HG03066 (cell line): ENCODE measurements at regions not wholly inside any gene's neighbourhood (a gene's known extent, or its start where the extent isn't known, plus 50 kb on each side); places are given as distances from the start of the nearest gene placed in this dataset.

Experiments
- ATAC-seq: cut with Tn5 transposase; IDR thresholded peaks from one replicate; pipeline ENCODE4 v1.9.1; 2021; ENCODE audit warnings: low read depth; ENCODE audit not compliant: unreplicated experiment

DNA sequence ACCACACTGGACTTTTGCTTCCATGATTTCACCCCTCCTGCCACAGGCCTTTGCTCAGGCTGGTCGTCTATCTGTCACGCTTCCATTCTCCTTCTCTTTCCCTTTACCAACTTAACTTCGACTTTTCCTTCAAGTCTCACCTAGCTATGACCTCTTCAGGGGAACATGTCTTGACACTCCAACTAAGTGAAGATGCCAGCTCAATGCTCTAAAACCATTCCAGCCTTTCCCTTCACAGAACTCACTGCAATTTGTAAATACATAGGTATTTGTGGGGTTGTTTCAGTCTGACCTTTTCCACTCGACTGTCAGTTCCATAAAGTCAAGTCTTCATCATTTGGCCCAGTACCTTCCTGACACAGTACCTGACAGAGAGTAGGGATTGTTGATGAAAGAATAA is 358.6 kb upstream of the CAMK1G start:
- ATAC-seq: no peak

DNA sequence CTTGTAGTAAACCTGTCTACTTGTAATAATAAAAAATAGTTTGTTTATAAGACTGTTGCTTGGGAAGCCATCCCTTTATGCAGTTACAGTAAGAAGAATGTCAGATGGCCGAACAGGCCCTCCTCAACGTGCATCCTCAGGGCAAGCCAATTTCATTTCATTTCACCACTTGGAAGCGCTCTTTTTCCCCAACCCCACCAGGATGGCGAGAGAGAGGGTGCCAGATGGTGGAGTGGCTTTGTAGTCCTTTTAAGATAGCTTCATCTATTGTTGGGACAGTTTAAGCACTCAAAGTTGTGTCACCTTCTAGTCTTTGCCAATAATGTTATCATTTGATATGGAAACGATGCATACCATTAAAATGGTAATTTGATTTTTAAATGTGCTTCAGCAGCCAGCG is 356.3 kb upstream of the CAMK1G start:
- no peak for ATAC-seq

DNA sequence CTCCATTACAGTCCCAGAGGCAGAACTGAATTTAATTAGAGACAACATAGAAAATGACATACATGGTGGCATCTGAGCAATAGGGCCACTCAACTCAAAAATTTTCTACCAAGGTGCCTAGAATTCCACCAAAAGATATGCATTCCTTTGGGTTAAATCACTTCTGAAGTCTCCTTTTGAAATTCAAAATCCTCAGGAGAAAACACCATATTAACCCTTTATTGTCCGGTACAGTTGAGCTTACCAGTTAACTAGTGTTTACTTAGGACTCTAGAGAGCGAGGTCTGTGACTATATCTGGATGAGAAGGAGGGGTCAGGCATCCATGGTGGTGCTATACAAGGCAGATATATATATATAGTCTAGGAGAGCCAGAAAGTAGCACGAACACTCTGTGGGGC is 355.6 kb upstream of the CAMK1G start:
- ATAC-seq: no peak

DNA sequence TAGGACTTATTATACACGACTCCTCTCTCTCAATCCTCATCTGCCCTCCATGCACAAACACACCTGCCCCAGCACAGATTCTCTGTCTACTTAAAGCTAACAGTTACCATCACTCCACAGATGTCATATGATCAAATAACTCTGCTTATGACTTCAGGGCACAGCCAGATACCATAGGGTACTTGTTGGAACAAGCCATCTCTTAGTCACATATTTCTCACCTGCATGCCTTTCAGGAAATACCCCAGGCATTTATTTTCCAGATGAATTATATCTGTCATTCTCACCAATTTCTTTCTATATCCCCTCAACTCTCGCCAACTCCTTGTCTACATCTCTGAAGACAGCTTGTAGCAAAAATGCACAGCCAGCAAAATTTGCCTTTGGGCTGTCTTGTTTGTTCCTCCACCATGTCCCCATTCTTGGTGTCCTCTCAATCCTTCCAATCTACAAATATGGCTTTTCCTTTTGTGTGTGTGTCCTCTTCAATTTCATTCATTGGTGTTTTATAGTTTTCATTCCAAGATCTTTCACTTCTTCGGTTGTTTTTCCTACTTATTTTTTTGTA is 353.9 kb upstream of the CAMK1G start:
- no peak for ATAC-seq

DNA sequence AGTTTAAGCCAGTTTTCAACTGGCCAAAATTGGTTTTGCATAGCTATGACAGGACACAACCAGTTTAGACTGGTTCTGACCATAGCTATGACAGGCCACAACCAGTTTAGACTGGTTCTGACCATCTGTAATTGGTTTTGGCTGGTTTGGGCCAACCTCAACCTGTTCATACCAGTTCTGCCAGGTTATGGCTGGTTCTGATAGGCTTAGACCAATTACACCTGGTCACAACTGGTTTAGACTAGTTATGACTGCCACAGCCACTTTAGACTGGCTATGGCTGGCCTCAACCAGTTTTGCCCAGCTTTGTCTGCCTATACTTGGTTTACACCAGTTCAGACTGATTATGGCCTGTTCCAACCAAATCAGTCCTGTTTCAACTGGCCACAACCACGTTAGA is 353.2 kb upstream of the CAMK1G start:
- ATAC-seq: no peak

DNA sequence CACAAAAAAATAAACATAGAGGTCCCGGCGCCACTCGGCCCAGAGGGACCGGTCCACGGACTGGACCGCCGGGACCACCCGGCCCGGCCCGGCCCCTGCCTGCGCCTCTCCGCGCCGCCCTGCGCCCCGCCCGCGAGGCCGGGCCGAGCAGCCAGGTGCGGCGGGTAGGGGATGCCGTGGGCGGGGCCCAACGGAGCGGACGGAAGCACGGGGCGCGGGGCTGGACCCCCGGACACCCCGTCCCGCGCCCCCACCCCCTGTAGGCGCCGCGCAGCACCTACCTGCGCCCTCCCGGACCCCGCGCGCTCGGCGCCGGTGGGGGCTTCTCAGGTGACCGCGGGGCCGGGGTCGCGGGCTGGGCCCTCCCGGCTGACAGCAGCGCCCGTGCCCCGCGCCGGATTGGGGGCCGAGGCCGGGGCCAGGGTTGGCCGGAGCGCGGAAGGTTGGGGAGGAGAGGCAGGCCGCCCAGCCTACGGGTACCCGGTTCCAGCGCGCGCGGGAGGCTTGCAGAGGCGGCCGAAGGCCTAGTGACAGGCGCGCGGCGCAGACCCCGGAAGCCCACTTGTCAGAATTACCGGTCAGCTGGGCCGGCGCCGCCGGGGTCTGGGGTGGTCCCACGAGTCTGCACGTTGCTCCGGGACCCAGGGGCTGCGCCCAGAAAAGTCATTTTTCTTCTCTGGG is 351.9 kb upstream of the CAMK1G start:
- no peak for ATAC-seq

DNA sequence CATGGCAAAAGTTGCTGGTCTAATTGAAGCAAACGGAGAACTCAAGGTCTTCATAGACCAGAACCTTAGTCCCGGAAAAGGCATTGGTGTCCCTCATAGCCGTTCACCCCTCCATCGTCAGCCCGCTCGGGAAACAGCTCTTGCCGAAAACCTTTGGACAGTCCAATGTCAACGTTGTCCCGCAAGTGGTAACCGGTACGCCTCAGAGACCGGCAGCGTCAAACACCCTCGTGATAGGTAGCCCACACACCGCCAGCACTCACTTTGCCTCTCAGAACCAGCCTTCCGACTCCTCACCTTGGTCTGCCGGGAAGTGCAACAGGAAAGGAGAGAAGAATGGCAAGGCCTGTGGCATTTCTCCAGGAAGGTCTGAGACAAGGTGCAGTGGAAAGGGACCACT is 351.3 kb upstream of the CAMK1G start:
- no peak for ATAC-seq

DNA sequence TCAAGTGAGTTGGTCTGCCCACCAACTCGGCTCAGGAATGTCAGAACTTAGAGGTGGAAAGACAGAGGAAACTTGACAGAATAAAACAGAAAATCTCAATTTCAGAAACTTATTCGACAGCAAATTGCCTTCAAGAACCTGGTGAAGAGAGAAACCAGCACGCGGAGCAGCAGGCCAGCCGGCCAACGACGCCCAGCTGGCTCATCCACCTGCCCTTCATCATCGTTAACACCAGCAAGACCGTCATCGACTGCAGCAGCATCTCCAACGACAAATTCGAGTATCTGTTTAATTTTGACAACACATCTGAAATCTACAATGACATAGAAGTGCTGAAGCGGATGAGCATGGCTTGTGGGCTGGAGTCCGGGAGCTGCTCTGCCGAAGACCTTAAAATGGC is 350.8 kb upstream of the CAMK1G start:
- ATAC-seq: no peak

DNA sequence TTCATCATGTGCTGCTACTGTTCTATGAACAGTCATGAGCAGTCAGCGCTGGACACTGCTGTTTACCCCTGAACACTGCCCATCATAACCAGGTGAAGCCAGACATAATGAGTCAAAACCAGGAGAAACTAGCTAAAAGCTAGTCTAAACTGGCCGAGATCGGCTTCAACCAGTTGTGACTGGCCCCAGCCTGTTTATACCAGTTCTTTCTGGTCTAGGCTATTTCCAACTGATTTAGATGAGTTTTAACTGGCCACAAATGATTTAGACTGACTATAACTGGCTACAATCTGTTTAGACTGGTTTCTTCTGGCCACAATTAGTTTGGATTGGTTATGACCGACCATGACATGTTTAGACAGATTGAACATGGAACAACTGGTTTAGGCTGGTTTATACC is 348.3 kb upstream of the CAMK1G start:
- no peak for ATAC-seq

DNA sequence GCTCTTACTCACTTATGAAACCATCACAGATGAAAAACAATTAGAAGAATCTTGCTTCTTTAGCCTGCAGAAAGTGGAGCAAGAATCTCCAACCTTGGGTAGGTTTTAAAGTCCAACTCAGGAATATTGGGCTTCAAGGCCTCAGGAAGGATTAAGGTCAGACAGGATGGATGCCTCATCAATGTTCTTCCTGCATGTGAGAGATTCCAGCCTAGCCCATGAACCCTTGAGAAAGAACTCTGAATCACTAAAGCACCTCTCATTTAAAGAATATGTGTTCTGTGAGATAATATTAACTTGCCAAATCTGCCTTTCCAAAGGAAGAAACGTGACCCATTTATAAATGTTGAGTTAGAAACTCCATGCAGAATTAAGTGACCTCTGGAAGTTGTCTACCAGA is 345.2 kb upstream of the CAMK1G start:
- no peak for ATAC-seq

DNA sequence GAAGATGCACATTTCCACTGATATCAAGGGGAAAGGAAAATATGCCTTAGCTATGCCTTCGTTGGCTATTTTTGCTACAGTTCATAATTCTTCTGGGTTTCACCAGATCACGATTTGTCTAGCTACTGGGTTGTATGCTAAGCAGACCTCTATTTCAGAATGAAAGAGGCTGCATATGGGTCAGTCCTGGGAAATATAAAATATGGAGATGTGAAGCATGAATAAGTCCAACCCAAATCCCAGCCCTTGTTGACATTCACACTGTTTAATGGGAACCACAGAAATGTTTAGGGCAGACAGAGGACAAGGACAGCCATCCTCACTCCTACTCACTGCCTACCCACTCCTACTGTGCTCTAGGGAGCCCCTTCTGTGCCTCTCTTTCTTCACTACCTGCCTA is 343.2 kb upstream of the CAMK1G start:
- ATAC-seq: no peak

DNA sequence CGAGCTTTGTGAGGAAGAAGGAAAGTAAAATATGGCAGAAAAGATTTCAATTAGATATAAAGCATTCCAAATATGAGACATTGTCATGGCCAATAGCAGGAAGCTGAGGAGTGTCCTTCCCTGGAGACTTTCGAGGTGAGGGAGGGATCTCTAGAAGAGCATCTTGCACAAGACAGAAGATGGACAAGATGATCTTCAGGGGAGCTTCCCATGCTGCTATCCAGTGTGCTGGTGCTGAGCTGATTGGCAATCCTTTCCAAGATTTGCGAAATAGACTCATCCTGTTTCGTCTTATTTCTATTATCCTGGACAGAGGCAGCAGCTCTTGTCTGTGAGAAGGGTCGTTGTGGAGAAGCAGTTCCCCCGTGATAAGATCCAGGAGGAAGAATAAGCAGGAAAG is 342.0 kb upstream of the CAMK1G start:
- no peak for ATAC-seq

DNA sequence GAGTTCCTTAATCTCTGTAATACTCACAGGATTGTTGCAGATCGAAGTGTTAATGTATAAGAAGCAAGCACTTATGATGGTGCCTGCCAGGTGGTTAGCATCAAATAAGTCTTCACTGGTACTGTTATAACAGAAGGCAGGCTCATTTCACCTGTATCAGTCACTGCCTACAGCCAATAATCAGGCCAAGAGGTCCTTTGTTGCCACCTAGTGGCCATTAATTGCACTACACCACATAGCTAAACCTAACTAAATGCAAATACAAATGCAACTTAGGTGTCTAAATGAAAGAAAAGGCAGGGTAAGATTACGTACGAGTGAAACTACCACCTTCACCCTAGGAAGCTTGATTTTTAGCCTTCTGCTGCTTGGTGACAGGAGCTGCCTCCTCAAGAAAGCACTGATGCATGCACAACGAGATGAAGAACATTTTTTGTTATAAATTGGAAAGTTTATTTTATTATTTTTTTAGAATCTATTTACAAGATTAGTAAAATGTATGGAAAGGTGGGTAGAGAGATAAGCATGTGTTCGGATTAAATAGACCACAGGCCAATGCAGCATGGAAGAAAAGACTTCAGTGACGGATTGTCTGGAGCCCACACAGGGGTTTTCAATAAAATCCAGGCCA is 334.8 kb upstream of the CAMK1G start:
- peak; percentile 70 for ATAC-seq

DNA sequence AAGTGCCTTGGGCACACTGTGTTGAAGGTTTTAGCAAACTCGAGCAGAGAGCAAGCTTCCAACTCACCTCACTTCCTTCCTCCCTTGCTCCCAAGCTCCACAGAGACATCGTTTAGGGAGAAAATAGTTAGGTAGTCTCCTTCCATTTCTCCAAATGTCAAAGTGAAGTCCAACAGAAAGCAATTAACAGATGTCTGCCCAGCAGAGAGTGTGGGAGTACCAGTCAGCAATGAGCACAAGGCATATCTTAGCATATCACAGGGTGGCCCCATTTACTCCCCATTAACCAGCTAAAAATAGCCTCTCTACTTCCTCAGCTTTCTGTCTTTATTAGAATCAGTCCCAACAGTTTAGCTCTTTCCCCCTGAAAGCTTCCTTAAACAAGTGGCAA is 334.2 kb upstream of the CAMK1G start:
- no peak for ATAC-seq

DNA sequence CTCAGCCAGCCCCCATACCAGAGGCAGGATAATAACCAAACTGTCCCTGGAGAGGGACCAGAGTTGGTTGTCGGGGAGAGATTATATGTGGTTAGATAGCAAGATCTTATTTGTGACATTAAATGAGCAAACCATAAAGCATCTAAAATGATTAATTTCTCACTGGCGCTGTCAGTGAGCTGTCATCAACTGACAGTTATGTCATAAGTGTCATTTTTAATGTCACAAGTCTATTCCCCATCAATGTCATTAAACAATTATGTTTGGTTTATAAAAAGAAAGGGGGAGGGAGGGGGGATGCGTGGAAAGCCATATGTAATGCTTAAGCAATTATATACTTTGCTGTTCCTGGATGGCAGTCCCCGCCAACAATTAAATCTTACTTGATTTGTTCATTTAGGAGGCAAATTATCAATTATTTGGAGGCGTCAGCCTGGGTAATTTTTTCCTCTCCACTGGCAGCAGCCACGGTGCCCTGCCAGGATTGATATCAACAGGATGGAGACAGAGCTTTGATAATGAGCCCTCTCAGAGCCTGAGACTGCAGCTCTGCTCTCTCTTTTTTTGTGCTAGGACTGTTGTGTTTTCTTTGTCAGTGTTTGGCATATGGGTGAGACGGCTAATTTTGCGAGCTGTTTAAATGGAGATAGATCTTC is 333.6 kb upstream of the CAMK1G start:
- ATAC-seq: no peak

DNA sequence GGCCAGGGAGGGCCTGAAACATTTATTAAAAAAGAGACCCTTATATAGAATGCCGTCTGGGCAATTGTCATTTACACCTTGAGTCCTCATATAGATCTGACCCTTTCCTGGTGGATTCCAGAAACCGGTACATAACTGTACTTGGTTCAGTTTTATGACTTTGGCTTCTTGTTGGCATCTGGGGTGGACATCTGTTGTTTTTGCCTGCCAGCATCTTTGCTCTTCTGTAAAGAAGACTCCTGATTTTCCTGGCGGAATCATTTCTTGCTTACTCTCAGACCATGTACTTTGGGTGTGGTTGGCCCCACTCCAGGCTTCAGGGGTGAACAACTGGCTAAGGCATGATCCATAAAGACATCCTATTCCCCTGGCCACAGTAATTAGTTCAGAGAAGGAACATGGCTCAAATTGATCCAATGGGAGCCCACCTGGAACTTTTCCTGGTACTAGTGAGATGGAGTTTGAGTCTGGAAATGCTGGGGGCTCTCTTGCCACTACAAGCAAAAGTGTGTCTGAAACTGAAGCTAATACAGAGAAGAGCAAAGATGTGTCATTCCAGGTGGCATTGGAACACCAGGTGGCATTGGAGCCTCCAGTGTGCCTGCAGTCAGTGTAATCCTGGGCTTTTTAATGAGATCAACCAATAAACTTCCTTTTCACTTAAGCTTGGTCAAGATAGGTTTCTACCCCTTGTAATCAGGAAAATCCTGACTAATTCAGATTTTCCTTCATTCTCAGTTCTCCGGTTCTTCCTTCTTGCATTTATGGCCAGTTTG is 332.5 kb upstream of the CAMK1G start:
- ATAC-seq: no peak

DNA sequence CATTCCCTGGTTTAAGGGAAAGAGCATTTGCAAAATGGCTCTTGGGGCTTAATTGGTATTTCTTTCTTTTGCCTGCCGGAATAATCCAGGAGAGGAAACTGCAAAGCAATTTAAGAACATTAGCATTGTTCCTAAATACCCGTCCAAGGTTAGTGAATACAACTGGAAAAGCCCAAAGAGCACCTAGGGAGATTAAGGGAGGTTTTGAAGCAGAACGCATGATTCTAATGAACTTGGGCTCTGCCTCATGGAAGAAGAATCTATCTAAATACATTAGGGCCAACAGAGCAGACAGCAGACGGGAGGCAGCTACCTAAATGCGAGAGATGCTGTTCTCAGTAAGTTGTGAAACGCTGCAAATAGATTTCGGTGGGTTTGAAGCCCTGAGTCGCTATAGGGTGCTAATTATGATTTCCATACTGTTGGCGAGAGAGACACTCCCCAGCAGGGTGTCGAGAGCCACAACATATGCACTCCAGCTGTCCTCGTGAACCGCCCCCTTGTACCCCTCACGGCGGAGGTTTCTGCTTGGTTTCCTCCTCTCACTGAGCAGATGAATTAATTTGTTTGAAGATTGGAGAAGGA is 326.7 kb upstream of the CAMK1G start:
- no peak for ATAC-seq

DNA sequence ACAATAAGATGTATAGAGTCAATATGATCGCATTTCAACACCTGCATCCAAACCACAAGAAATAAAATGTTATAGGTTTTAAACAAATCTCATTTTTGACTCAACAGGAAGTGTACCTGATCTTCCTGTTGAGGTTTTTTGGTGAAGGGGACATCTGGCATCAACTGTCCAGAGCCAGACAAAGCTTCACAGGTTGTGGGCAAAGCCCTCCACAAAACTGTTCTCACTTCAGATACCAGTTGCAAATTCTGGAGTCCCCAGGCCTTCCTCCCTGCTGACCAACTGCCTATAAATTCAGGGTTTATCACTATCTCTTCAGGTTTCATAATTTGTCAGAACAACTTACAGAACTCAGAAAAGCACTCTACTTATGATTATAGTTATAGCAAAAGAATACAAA is 326.1 kb upstream of the CAMK1G start:
- ATAC-seq: no peak

DNA sequence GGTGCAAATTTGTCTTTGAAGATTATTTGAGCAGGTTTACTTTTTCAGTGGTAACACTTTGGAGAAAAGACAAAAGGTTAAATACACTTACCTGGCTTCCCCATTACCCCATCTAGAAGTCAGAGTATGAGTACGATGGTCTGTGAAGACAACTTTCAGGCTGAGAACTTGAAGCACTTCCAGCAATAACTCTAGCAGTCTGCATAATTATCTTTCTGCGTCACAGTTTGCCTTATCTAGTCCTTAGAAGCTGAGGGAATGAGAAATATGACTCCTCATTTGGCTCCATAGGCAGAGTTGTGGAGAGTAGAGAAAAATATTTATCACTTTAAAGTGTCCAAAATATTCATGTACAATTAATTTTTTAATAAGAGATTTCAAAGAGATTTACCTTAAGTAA is 323.4 kb upstream of the CAMK1G start:
- ATAC-seq: no peak

DNA sequence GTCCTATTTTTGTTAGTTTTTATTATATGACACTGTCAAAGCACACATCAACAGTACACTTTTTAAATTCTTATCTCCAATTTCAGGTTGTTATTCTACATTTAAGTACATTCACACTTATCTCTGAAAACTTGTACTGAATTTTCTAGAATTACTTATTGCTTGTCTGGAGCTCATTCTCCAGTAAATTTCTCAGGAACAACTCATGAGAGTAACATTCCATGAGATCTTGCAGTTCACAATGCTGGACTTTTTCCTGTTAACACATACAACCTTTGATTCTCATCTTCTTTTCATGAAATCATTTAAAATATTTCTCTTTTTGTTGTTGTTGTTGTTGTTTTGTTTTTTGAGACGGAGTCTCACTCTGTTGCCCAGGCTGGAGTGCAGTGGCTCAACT is 320.9 kb upstream of the CAMK1G start:
- no peak for ATAC-seq

DNA sequence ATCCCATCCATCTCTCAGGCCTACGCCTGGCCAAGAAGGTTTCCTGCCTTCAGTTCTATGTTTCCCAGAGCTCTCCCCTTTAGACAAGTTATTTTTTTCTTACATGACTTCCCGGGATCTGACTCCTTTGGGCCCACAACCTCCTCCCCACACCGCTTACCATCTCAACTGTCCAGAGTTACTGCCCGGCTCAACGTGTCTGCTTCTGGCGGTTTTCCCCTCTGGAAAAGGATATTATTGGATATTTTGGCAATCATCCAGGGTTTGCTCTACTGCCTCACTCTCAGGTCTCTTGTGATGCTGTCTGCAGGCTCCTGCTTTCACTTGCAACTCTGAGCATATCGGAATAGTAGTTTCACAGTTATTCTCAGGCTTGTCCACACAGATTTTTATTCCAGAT is 318.2 kb upstream of the CAMK1G start:
- ATAC-seq: no peak
